ENCODE measurements at regions not wholly inside any gene's neighbourhood (a gene's known extent, or its start where the extent isn't known, plus 50 kb on each side); places are given as distances from the start of the nearest gene placed in this dataset.

GRCh38 chr1:17930635-17931034, 175.5 kb downstream of the ACTL8 start:
- no peak for DNase-seq (ENCODE audit: insufficient read length, low spot score)
- no peak for TF ChIP-seq POLR2A (IDR thresholded peaks at IDR 0.05; ENCODE audit: low read depth, low read length)
- no peak for FAIRE-seq

DNA sequence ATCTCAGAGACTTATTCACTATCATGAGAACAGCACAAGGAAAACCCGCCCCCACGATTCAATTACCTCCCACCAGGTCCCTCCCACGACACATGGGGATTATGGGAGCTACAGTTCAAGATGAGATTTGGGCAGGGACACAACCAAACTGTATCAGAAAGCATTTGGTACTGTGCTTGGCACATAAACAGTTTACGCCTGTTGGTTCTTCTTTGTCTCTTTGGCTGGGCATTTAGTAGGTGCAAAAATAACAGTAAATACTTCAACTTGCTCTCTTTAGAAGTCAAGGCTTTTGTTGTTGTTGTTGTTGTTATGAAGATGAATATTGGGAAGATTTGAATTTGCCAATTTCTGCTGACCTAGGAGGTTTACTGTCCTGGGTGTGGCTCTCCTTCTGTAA, 175.4 kb upstream of the IGSF21 start:
- no peak for TF ChIP-seq POLR2A (IDR thresholded peaks at IDR 0.05; ENCODE audit: low read depth, low read length)
- DNase-seq (ENCODE audit: insufficient read length, low spot score) (no peak), FAIRE-seq (no peak)

- FAIRE-seq (no peak), DNase-seq (ENCODE audit: insufficient read length, low spot score) (no peak)
- TF ChIP-seq POLR2A (IDR thresholded peaks at IDR 0.05; ENCODE audit: low read depth, low read length) = no peak
Observed at GRCh38 chr1:17933501-17933900, 174.1 kb upstream of the IGSF21 start.

DNA sequence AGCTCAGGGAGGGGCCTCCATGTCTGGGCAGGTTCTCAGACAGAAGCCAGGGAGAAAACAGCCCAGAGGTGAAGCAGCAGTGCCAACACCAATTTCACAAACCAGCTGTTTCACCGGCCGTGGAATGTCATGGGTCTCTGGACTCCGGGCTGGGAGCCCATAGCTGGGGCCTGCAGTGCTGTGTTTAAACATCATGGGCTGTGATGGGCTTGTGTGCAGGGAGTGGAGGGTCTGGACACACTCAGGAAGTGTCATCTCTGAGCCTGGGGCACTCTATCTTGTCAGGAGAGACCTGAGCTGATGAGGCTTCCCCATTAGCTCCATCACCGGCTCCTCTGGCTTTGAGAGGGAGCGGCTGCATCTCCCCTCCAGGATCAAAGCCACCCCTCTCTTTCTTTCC, 173.6 kb upstream of the IGSF21 start:
- DNase-seq (ENCODE audit: insufficient read length, low spot score) (no peak), FAIRE-seq (no peak)
- no peak for TF ChIP-seq POLR2A (IDR thresholded peaks at IDR 0.05; ENCODE audit: low read depth, low read length)

DNA sequence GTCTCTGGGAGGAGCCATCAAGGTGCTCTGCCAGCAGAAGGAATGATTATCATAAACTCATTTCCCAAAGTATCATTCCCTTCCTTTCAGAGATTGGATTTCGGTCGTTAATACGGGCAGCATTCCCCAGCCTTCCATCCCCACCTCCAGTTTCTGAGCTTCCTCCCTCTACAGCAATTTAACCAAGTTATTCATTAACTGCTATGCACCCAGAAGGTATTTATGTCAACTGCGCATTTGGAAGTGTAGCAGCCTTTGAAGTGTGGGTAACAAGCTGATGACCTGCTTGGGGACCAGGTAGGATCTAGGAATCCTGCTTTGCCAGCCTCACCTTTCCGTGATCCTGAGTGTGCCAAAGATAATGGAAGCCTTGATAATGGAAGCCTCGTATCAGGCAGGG, 172.4 kb upstream of the IGSF21 start:
- no peak for TF ChIP-seq POLR2A (IDR thresholded peaks at IDR 0.05; ENCODE audit: low read depth, low read length)

DNA sequence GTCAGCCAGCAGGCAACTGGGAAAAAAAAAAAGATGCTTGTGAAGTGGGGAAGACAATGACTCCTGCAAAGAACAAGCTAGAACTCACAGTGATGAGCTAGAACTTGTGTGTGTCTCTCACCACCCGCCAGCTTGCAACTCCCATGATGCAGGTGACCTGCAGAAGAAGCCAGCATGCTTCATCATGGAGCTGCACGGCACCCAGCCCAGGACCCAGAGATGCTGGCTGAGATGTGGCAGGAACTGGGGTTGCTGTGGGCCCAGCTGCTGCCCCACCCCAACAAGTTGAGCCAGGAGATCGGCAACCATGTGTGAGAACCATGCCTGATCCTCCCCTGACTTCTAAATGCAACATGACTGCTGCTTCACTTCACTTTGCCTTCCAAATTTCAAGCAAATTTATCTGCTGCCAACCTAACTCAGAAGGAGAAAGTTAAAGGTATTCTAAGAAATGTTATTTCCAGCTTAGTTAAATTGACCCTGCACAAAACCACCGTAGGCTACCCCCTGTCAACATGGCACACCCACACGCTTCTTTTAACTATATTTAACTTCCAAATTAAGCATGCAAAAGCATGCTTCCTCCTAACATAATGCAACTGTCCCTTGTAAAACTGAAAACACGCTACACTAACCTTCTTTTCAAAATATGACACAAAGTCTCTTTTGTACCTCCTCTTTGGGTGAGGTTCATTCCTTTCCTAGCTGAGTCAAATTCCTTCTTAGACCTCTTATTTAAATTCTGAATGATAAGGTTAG, 166.0 kb upstream of the IGSF21 start:
- FAIRE-seq (no peak), DNase-seq (ENCODE audit: insufficient read length, low spot score) (no peak)
- TF ChIP-seq POLR2A (IDR thresholded peaks at IDR 0.05; ENCODE audit: low read depth, low read length) = no peak

More for the DNA sequence above, 172.4 kb upstream of the IGSF21 start:
- FAIRE-seq (no peak), DNase-seq (ENCODE audit: insufficient read length, low spot score) (no peak)

DNA sequence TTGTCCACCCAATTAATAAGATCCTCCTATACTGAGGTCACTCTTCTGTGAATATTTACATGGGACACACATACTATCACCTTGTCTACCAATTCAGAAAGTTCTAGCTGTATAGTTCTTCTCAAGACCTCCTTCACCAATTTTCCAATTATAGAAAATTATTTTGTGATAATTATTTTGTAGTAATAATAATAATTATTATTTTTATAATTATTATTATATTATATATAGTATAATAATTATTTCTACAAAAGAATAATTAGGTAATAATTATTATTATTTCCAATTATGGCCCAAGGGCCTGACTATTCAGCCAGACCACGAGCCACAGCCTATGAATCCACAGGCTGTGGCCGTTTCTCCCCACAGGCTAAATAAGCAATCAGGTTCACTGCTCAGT, 164.1 kb upstream of the IGSF21 start:
- no peak for DNase-seq (ENCODE audit: insufficient read length, low spot score)
- TF ChIP-seq POLR2A (IDR thresholded peaks at IDR 0.05; ENCODE audit: low read depth, low read length) = no peak
- FAIRE-seq = no peak

DNA sequence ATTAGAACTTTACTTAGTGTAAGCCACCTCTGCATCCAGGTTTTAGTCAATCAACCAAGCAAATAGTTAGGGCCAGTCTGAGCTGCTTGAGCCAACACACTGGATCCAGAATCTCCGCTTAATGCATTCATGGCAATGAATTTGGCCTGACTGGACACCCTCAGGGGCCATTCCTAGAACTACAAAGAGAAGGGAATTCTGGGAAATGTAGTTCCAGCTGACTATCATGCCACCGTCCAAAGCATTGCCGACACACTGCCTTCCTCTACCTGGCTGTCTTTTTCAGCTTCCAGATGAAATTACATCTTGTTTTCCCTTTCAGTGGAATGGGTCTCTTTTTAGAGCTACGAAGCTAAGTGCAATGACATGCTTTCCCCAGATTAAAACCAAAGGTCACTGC, 163.0 kb upstream of the IGSF21 start:
- no peak for FAIRE-seq
- peak; percentile 15 for DNase-seq (ENCODE audit: insufficient read length, low spot score)
- TF ChIP-seq POLR2A (IDR thresholded peaks at IDR 0.05; ENCODE audit: low read depth, low read length) = no peak

GRCh38 chr1:17946434-17946833, 161.2 kb upstream of the IGSF21 start:
- DNase-seq (ENCODE audit: insufficient read length, low spot score) (no peak), FAIRE-seq (no peak)
- TF ChIP-seq POLR2A (IDR thresholded peaks at IDR 0.05; ENCODE audit: low read depth, low read length) = no peak

DNA sequence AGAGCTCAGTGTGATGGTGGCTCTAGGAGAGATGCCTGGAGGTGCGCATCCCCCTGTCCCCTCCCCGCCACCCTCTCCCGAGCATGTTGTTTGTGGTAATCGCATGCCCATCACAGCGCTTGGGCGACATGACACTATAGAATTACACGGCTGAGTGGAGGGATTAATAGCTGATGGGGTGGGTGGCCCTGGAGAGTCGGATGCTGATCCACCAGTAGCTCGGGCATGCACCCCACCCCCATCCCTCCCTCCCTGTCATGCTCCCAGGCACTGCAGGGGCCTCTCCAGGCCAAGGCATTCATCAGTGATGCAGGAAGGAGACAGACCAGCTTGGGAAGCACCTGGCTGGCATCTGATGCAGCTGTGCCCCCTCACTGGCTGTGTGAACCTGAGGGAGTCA, 159.0 kb upstream of the IGSF21 start:
- FAIRE-seq = no peak
- DNase-seq (ENCODE audit: insufficient read length, low spot score) = no peak
- TF ChIP-seq POLR2A (IDR thresholded peaks at IDR 0.05; ENCODE audit: low read depth, low read length) = no peak

- TF ChIP-seq POLR2A (IDR thresholded peaks at IDR 0.05; ENCODE audit: low read depth, low read length) = no peak
- FAIRE-seq = no peak
- DNase-seq (ENCODE audit: insufficient read length, low spot score) = no peak
Observed at GRCh38 chr1:17949511-17949910, 158.1 kb upstream of the IGSF21 start.

- no peak for TF ChIP-seq POLR2A (IDR thresholded peaks at IDR 0.05; ENCODE audit: low read depth, low read length)
- DNase-seq (ENCODE audit: insufficient read length, low spot score) (no peak), FAIRE-seq (no peak)
Observed at GRCh38 chr1:17950728-17951127, 156.9 kb upstream of the IGSF21 start.

GRCh38 chr1:17952506-17952905, 155.1 kb upstream of the IGSF21 start:
- no peak for TF ChIP-seq POLR2A (IDR thresholded peaks at IDR 0.05; ENCODE audit: low read depth, low read length)
- FAIRE-seq = no peak
- DNase-seq (ENCODE audit: insufficient read length, low spot score) = no peak

GRCh38 chr1:17953921-17954320, 153.7 kb upstream of the IGSF21 start:
- no peak for TF ChIP-seq POLR2A (IDR thresholded peaks at IDR 0.05; ENCODE audit: low read depth, low read length)
- DNase-seq (ENCODE audit: insufficient read length, low spot score) (no peak), FAIRE-seq (no peak)

Measured in H54 (cell line).